ENCODE measurements at regions not wholly inside any gene's neighbourhood (a gene's known extent, or its start where the extent isn't known, plus 50 kb on each side); places are given as distances from the start of the nearest gene placed in this dataset.

GRCh38 chr2:114079366-114080004 is 189.6 kb downstream of the ACTR3 start (continued):
- TF ChIP-seq USF2 (IDR thresholded peaks at IDR 0.05) = no peak
- TF ChIP-seq HOXA7 (CRISPR knock-in tag; IDR thresholded peaks at IDR 0.05) = no peak
- no peak for TF ChIP-seq MYC (IDR thresholded peaks at IDR 0.05; ENCODE audit: borderline replicate concordance, low read length)
- no peak for TF ChIP-seq CTCF (IDR thresholded peaks at IDR 0.05)
- TF ChIP-seq ZSCAN20 (CRISPR knock-in tag; IDR thresholded peaks at IDR 0.05) = no peak
- TF ChIP-seq FOSL2 (IDR thresholded peaks at IDR 0.05) = no peak
- TF ChIP-seq FOSL2 (CRISPR knock-in tag; IDR thresholded peaks at IDR 0.05) = no peak
- no peak for TF ChIP-seq TFCP2L1 (CRISPR knock-in tag; IDR thresholded peaks at IDR 0.05)

- ChIA-PET POLR2A (no interaction called here), CTCF (no interaction called here)
- no peaks in the 10 kb centered on the region for H3K9me3 ChIP-seq
- no peak for TF ChIP-seq ZSCAN20 (CRISPR knock-in tag; IDR thresholded peaks at IDR 0.05)
- TF ChIP-seq HES2 (IDR thresholded peaks at IDR 0.05) = no peak
- no peak for ATAC-seq
- no peak for FAIRE-seq
- H3K4me2 ChIP-seq = no peak overlapping the region
- WGBS (ENCODE audit: missing lambda C conversion rate) = 13% methylated on average over 7 of the region's 7 CpGs
- no peak overlapping the region for H3K27ac ChIP-seq
- no peaks in the 10 kb centered on the region for H3K4me1 ChIP-seq
- no peak overlapping the region for H3K4me3 ChIP-seq
- no peak for DNase-seq (ENCODE audit: low read depth in 1 of 2, low spot score in 1 of 2)
These were observed 193.0 kb downstream of the ACTR3 start for GRCh38 chr2:114082731-114083433.

GRCh38 chr2:114083717-114084387 is 194.0 kb downstream of the ACTR3 start:
- TF ChIP-seq ATOH8 (CRISPR knock-in tag; IDR thresholded peaks at IDR 0.05; ENCODE audit: low read depth) (no peak), EP300 (IDR thresholded peaks at IDR 0.05) (no peak), RCOR1 (IDR thresholded peaks at IDR 0.05; ENCODE audit: low read depth, low read length) (no peak), HEYL (CRISPR knock-in tag; IDR thresholded peaks at IDR 0.05) (no peak), EHF (CRISPR knock-in tag; IDR thresholded peaks at IDR 0.05) (no peak)
- Histone ChIP-seq H3K4me2 (no peak overlapping the region), H3K9me3 (no peaks in the 10 kb centered on the region), H3K27ac (no peak overlapping the region), H3K4me1 (no peaks in the 10 kb centered on the region), H3K4me3 (no peak overlapping the region)
- POLR2A ChIA-PET = no interaction called here
- DNase-seq (ENCODE audit: low read depth in 1 of 2, low spot score in 1 of 2) (no peak), ATAC-seq (no peak), FAIRE-seq (no peak)
- WGBS (ENCODE audit: missing lambda C conversion rate) = 7% methylated on average over 5 of the region's 6 CpGs
- CTCF ChIA-PET = no interaction called here

GRCh38 chr2:114085238-114085637 is 195.3 kb downstream of the ACTR3 start:
- Histone ChIP-seq H3K9me3 (no peaks in the 10 kb centered on the region), H3K4me3 (no peak overlapping the region), H3K4me2 (no peak overlapping the region), H3K4me1 (no peaks in the 10 kb centered on the region), H3K27ac (no peak overlapping the region)
- FAIRE-seq (no peak), ATAC-seq (no peak), DNase-seq (ENCODE audit: low read depth in 1 of 2, low spot score in 1 of 2) (no peak)
- WGBS (ENCODE audit: missing lambda C conversion rate) = 6% methylated on average over 1 of the region's 1 CpG
- CTCF ChIA-PET = no interaction called here
- no peak for TF ChIP-seq RAD21 (conservative IDR thresholded peaks at IDR 0.05 in 1 of 2, IDR thresholded peaks at IDR 0.05 in 1 of 2)
- no peak for TF ChIP-seq ELK1 (IDR thresholded peaks at IDR 0.05; ENCODE audit: low read depth, low read length)
- TF ChIP-seq REST (IDR thresholded peaks at IDR 0.05) = no peak
- TF ChIP-seq E2F6 (IDR thresholded peaks at IDR 0.05; ENCODE audit: borderline replicate concordance, low read depth) = no peak
- POLR2A ChIA-PET = no interaction called here

All from A549 (cell line).